Stimulated activated CD4-positive, alpha-beta T cell treated with anti-CD3 and anti-CD28 coated beads, Interleukin-2, amount 100 ng/mL, for 24 hours (primary cell): ENCODE measurements at regions not wholly inside any gene's neighbourhood (a gene's known extent, or its start where the extent isn't known, plus 50 kb on each side); places are given as distances from the start of the nearest gene placed in this dataset.

Experiments used
- DNase-seq, 2 donors: peaks; one replicate each; pipeline ENCODE4 v3.0.0-alpha.2; 2020

GRCh38 chr12:98227162-98227561 is 288.2 kb upstream of the TMPO start:
- DNase-seq = no peak

DNA sequence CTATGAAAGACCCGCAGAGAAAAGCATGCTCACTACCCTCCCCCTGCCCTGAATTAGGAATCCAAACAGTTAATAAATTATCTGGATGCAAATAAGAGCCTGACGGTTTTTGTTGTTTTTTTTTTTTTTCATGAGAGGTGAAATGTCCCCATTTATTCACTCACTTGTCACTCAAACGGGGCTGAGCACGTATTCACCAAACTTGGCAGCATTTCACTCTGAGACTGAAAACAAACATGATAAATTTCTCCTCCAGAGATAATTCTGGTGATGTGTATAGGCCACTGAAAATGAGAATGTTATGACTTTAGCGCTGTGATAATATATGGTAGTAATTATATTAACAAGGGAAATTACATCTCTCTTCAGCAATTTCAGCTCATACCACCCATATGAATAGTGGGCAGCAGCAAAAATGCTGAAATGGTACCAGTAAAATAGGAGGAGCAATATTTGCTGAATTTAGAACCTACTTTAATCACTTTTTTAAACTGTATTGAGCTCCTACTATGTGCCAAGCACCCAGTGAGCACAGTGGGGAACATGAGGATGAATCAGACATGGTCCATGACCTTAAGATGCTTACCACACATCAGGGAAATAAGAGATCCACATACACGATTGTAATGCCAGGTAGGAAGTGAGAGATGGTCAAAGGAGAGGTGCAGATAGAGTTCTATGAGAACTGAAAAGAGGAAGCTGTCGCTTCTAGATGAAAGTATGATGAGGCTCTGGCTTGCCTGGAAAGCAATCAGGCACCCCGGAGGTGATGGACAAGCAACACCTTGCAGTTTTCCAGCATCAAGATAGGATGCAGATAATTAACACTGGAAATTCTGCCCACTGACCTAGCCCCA is 286.5 kb upstream of the TMPO start:
- DNase-seq = no peak

GRCh38 chr12:98229540-98229924 is 285.9 kb upstream of the TMPO start:
- DNase-seq = no peak

- DNase-seq = no peak
Measured at GRCh38 chr12:98232753-98233390, 282.5 kb upstream of the TMPO start.

DNA sequence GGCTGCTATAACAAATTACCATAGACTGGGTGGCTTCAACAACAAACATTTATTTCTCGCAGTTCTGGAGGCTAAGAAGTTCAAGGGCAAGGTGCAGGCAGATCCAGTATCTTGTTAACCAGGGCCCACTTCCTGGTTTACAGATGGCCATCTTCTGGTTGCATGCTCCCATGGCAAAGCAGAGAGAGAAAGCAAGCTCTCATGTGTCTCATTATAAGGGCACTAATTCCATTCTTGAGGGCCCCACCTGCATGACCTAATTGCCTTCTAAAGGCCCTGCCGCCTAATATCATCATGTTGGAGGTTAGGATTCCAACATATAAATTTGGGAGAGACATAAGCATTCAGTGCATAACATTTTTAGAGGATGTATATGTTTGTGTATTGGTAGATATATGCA is 280.1 kb upstream of the TMPO start:
- DNase-seq = no peak

GRCh38 chr12:98238515-98239130 is 276.8 kb upstream of the TMPO start:
- DNase-seq = no peak

GRCh38 chr12:98243190-98243589 is 272.2 kb upstream of the TMPO start:
- DNase-seq = no peak

DNA sequence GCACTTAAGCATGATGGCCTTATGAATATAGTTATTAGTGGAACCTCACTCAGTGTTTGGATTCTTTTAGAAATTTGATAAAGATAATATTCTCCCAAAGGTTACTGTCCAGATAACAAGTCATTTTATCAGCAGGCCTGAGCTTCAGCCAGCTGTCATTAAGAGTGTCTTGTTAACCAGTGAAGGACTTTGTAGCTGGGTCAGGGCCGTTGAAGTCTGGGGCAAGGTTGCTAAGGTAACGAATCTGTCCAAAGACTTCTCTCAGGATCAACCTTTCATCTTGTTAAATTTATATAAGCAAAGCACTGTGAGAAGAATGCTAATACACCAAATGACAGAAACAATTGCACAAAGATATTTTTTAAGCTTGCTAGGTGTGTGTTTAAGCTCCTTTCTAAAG is 271.3 kb upstream of the TMPO start:
- no peak for DNase-seq

DNA sequence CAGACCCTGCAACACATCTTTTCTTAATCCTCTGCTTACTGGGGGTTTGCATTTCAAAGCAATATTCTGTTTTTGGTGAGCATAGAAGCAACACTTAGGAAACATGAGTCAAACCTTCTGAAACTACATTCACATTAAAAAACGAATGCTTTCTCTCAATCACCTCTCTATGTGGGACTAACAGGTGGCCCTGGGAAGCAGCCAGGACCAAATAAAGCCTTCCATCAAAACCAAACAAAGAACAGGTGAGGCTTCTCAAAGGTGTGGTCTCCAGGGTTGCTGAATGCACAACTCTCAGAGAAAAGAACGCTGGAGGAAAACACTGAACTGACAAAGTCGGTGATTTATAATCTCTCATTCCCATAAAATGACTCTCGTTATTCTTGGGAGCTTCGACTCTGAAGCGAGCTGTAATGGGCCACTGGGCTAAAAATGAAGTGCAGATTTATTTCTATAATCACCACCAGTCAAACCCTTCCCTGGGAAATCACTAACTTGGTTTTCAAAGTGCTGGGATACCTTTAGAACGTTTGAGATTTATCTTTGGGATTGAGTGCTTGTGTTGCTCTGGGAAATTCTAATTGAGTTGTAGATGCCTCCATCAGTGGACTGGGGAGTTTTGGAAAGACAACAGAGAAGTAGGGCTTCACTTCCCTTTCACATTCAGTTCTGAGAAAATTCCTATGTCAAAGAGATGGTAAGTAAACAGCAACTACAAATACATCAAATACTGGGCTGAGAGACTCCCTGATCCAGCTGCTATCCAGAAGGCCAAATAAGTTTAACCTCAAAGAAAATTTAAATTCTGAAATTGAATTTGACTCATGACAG is 262.0 kb upstream of the TMPO start:
- DNase-seq = no peak

DNA sequence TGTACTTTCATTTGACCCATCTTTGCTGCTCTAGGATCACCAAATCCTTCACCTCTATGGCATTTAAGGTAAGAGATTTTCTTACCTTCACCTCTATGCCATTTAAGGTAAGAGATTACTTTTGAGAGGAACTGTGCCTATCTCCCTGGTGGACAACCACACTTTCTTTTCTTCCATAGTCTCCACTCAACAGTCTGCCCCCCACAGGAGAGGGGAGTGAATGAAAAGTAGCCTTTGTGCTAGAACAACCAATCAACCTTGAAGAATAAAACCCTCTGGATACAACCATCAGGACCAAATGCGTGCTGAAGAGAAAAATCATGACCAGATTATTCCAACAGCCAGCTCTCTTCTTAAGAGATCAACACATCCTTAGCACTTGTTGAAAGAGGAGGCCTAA is 258.6 kb upstream of the TMPO start:
- no peak for DNase-seq

DNA sequence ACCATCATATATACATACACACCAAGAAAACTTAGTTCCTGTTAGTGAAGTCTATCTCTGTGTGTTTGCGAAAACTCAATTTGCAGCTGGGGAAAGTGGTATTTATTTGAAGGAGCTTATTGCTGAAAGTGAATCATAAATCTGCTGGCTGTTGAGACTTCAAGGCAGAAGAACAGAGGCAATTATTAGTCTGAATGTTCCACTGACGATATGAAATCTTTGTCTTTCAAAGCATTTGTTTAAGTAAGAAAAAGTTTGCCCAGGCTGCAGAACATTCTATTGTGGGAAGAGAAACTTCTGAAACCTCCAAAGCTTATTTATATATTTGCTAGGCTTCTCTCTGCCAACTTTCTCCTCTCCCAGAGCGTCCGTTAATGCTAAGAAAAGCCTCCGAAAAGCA is 255.7 kb upstream of the TMPO start:
- DNase-seq = no peak

DNA sequence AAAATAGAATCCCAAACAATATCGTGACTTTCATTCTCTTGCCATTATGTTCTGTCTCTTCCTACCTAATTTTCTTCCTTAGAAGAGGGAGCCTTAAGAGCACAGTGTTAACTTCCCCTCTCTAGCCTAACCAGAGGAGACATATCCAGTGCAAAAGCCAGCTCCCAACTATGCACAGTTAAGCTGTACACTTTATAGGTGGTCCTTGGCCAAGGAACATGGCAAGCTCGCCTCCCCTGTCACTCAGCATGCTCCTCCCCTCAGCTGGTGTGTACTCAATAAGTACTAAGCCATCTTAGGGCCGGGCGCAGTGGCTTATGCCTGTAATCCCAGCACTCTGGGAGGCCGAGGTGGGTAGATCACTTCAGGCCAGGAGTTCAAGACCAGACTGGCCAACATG is 255.1 kb upstream of the TMPO start:
- no peak for DNase-seq

DNA sequence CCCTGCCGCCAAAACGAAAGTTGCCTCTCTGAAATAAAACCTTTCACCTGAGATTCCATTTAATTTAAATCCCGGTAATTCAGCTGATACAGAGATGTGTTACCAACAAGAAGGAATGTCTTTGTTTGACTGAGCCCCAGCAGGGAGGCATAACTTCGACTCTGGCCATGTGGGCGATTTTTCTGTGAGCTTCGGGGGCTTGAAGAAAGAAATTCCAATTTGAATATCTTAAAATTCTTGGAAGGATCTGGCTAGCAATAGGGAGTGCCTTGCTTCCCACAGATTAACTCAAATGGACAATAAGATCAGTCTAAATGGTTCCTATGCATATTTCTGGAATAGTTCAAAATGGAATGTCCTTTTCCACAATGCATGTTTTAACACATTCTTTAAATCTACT is 252.5 kb upstream of the TMPO start:
- no peak for DNase-seq

- DNase-seq = no peak
Measured at GRCh38 chr12:98274430-98275130, 240.8 kb upstream of the TMPO start.

GRCh38 chr12:98275131-98275475 is 240.3 kb upstream of the TMPO start:
- DNase-seq = no peak

DNA sequence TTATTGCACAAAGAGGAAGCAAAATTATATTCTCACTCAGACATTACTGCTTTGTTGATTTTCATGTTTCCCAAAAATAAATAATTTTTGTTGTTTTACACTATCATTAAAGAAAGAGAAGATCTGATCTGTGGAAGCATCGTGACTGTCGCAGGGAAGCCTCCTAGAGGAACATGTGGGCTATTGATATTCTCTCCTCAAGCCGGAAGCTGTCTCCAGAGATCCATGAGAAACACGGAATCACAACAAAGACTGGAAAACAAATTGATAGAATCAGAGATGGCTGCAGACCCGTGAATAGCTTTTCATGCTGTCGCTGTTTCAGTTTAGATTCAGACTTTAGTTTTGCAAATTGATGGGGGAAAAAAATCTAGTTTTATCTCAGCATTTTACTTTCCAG is 235.2 kb upstream of the TMPO start:
- DNase-seq = no peak

DNA sequence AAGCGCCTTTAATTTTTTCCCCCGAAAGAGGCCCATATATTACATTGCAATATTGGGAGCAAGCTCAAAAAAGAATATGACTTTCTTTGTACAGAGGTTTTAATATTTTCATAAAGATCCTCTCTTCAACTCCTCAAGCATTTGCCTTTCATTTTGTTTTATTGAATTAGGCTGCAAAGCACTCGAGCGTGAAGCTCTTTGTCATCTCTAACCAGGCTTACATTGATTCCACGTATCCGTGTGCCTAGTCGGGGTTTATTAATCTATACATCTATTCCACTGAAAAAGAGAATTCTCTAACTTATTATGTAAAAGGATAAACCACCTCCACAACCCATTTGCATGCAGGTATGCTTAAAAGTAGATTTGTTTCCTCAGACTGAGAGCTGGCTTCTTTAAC is 234.8 kb upstream of the TMPO start:
- no peak for DNase-seq

- no peak for DNase-seq
Measured at GRCh38 chr12:98291828-98292227, 223.6 kb upstream of the TMPO start.

- no peak for DNase-seq
Measured at GRCh38 chr12:98294051-98294805, 221.2 kb upstream of the TMPO start.

DNA sequence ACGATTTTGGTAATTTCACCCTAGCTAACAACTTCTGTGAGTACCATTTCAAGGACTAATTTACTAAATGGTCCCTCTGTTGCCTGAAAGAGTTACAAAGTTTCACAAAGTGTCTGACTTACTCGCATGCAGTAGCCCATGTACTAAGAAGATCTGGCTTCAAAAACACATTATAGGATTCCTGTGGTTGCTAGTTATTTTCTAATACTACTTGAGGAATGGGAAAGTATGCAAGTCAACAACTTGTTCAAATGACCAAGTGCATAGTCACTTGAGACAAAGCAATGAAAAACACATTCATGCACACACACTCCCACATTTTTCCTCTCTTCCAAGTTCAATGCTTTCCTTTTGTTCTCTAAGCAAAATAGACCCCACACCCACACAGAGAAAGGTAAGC is 219.7 kb upstream of the TMPO start:
- no peak for DNase-seq

- DNase-seq = no peak
Measured at GRCh38 chr12:98296462-98297079, 218.8 kb upstream of the TMPO start.

GRCh38 chr12:98297538-98297937 is 217.9 kb upstream of the TMPO start:
- no peak for DNase-seq
